GM06990 (cell line): ENCODE measurements at regions not wholly inside any gene's neighbourhood (a gene's known extent, or its start where the extent isn't known, plus 50 kb on each side); places are given as distances from the start of the nearest gene placed in this dataset.
"Not testable (repeated sequence)": the region's sequence is repeated elsewhere in the genome, so short reads cannot be mapped to it uniquely, and the experiment has no call there.

ENCODE experiments used
- DNase-seq: peaks from one replicate; pipeline ENCODE4 v3.0.0-alpha.2; 2011; ENCODE audit not compliant: insufficient read length; ENCODE audit errors: extremely low read depth
- H3K27me3 ChIP-seq: replicated peaks from 2 replicates; pipeline ENCODE4 v1.6.0; 2011; ENCODE audit warnings: low read length; ENCODE audit not compliant: control insufficient read depth, insufficient read depth
- H3K36me3 ChIP-seq: 2 replicates; pipeline ENCODE4 v1.5.1; 2011; ENCODE audit warnings: low read length; ENCODE audit not compliant: control insufficient read depth, insufficient read depth
- H3K4me3 ChIP-seq: replicated peaks from 2 replicates; pipeline ENCODE4 v1.5.1; 2011; ENCODE audit warnings: low read depth, mild to moderate bottlenecking, control low read depth, low read length
- TF ChIP-seq, protein P1 (sequence below): IDR thresholded peaks from 2 replicates; pipeline ENCODE4 v1.5.1; 2011; ENCODE audit warnings: low read length, control low read depth, mild to moderate bottlenecking, inconsistent platforms; ENCODE audit not compliant: insufficient read depth, poor library complexity, severe bottlenecking

DNA sequence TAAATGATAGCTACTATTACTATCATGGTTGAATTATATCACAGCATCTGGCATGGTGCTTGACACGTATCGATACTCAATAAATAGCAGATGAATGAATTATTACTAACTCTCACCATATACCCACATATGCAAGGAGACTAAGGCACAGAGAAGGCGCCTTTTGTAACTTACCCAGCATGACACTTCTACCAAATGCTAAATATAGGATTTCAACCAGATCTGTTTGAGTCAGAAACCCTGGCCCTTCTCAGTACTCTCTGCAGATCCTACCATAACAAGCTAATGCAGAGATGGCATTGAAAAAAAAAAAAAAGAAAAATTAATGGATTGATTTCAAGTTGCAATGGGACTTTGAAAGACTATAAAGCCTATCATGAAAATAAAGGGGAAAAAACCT lies 219.5 kb downstream of the DHX15 start:
- TF ChIP-seq, protein P1, sequence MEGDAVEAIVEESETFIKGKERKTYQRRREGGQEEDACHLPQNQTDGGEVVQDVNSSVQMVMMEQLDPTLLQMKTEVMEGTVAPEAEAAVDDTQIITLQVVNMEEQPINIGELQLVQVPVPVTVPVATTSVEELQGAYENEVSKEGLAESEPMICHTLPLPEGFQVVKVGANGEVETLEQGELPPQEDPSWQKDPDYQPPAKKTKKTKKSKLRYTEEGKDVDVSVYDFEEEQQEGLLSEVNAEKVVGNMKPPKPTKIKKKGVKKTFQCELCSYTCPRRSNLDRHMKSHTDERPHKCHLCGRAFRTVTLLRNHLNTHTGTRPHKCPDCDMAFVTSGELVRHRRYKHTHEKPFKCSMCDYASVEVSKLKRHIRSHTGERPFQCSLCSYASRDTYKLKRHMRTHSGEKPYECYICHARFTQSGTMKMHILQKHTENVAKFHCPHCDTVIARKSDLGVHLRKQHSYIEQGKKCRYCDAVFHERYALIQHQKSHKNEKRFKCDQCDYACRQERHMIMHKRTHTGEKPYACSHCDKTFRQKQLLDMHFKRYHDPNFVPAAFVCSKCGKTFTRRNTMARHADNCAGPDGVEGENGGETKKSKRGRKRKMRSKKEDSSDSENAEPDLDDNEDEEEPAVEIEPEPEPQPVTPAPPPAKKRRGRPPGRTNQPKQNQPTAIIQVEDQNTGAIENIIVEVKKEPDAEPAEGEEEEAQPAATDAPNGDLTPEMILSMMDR, result no peak
- Histone ChIP-seq H3K4me3 (no peak overlapping the region), H3K36me3 (no peaks in the 10 kb centered on the region), H3K27me3 (no peaks in the 10 kb centered on the region)
- DNase-seq, result no peak

DNA sequence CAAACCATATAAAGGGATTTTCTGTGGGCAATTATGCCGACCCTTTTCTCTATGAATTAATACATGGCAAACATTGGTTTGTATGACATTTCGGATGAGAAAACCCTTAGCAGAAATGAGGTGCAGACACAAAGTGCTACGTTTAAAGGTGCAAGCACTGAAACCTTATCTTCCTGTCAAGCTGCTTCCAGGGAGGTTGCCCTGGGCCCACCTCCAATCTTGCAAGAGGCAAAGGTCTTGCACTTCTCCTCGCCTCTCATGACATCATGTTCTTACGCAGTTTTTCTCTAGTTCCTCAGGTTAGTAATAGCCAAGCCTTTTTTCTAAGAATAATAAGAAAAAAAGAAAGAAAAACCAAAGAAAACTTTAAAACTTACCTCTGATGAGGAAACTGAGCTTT lies 220.1 kb downstream of the DHX15 start:
- Histone ChIP-seq H3K27me3 (no peaks in the 10 kb centered on the region), H3K4me3 (no peak overlapping the region), H3K36me3 (no peaks in the 10 kb centered on the region)
- TF ChIP-seq, protein P1, result no peak
- no peak for DNase-seq

DNA sequence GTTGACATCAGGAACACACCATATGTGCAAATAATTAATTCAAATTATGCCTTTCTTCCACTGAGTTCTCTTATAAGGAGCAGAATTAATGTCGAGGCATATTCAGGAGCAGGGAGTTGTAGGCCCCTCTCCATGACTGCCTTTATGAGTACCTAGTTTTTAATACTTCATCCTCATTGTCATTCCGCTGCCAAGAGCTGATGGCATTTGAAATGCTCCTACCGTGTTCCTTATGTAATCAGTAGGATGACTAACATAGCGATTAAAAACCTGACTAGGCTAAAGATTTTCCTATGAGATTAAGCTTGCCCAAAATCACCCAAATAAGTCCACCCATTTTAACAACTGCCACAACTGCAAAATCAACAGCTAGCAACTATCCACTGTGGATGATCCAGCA lies 220.6 kb downstream of the DHX15 start:
- Histone ChIP-seq H3K27me3 (no peaks in the 10 kb centered on the region), H3K4me3 (no peak overlapping the region), H3K36me3 (no peaks in the 10 kb centered on the region)
- no peak for DNase-seq
- TF ChIP-seq, protein P1, result no peak

DNA sequence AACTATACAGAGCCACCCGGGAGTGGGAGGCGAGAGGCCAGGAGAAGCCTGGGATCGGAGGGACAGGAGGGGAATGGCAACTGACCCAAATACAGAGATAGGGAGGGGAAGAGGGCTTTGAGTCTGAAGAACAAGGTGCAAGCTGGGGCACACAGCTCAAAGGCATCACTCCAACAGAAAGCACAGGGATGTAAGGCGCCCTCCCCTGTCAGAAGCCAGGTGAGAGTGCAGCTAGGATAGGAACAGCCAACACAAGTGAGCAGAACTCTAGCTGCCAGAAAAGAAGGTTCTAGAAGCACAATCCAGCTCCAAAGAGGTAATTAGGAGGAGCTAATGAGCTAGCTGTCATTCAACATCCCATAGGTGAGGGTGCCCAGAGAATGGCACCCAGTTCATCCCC lies 232.2 kb downstream of the DHX15 start:
- TF ChIP-seq, protein P1, result no peak
- Histone ChIP-seq H3K36me3 (no peaks in the 10 kb centered on the region), H3K27me3 (no peaks in the 10 kb centered on the region), H3K4me3 (no peak overlapping the region)
- DNase-seq, result no peak

DNA sequence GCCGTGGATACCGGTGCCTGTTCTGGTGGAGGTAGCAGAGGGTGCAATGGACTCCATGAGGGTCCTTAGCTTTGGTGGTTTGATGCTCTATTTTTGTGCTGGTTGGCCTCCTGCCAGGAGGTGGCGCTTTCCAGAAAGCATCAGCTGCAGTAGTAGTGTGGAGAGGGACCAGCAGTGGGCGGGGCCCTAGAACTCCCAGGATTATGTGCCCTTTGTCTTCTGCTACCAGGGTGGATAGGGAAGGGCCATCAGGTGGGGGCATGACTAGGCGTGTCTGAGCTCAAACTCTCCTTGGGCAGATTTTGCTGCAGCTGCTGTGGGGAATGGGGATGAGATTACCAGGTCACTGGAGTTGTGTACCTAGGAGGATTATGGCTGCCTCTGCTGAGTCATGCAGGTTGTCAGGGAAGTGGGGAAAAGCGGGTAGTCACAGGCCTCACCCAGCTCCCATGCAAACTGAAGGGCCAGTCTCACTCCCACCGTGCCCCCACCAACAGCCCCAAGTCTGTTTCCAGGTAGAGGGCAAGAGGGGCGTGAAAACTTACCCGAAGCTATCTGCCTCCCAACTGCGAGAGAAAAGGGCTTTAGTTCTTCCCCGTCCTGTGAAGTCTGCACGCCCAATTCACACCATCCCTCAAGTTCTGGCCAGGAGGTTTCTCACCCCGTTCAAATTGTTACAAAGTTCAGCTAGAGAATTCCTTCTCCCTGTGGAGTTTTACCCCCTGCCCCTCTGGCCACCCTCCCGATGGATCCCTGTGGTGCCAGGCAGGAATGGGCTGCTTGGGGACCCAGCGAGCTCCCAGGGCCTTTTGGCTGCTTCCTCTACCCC lies 235.0 kb downstream of the DHX15 start:
- not testable (repeated sequence) for H3K36me3 ChIP-seq, DNase-seq, H3K4me3 ChIP-seq, H3K27me3 ChIP-seq

DNA sequence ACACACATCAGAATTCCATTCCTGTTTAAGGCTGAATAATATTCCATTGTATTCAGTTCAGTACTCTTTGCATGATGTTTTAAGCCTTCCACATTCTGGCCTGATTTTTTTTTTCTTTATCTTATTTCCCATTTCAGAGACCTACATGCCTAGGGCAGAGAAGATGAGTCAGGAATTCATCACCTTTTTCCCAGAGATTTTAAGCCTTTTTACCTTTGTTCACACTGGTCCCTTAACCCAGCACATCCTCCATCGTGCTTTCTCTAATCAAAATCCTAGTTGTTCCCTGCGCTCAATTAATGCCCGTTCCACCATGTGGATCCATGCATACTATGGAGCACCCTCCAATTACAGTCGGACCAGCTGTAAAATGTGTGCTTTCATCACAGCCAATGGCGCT lies 245.1 kb downstream of the DHX15 start:
- Histone ChIP-seq H3K27me3 (no peaks in the 10 kb centered on the region), H3K36me3 (no peaks in the 10 kb centered on the region), H3K4me3 (no peak overlapping the region)
- DNase-seq, result no peak
- TF ChIP-seq, protein P1, result no peak
